ENCODE measurements at regions not wholly inside any gene's neighbourhood (a gene's known extent, or its start where the extent isn't known, plus 50 kb on each side); places are given as distances from the start of the nearest gene placed in this dataset.
"Not testable (repeated sequence)": the region's sequence is repeated elsewhere in the genome, so short reads cannot be mapped to it uniquely, and the experiment has no call there.

DNA sequence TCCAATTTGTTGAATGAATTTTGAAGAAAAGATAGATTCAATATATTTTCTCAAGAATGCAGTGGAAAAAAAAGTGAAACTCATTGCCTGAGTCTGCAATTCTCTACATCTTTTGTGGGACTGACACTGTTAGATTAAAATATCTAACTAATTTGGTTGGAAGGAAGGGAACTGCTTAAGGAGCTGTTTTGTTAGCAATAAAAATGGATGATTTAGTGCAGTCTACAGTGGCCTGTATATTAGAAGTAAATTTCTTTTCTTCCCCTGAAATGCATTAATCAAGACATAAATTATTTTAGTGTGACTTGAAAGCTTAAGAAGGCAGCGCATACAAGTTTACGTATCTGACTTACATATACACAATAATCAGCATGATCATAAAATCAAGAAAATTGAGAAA is 1332.6 kb downstream of the EPHA7 start:
- Mint-ChIP-seq H3K36me3 (ENCODE audit: unreplicated experiment) (no peaks in the 10 kb centered on the region), H3K27ac (ENCODE audit: unreplicated experiment) (no peak overlapping the region), H3K27me3 (ENCODE audit: unreplicated experiment) (peaks cover 3% of the 10 kb centered on the region), H3K4me3 (ENCODE audit: unreplicated experiment) (no peak overlapping the region), H3K4me1 (ENCODE audit: low read depth, unreplicated experiment) (no peaks in the 10 kb centered on the region), H3K9me3 (ENCODE audit: unreplicated experiment) (peaks cover 2% of the 10 kb centered on the region)
- no peak for DNase-seq
- TF ChIP-seq, protein P1, sequence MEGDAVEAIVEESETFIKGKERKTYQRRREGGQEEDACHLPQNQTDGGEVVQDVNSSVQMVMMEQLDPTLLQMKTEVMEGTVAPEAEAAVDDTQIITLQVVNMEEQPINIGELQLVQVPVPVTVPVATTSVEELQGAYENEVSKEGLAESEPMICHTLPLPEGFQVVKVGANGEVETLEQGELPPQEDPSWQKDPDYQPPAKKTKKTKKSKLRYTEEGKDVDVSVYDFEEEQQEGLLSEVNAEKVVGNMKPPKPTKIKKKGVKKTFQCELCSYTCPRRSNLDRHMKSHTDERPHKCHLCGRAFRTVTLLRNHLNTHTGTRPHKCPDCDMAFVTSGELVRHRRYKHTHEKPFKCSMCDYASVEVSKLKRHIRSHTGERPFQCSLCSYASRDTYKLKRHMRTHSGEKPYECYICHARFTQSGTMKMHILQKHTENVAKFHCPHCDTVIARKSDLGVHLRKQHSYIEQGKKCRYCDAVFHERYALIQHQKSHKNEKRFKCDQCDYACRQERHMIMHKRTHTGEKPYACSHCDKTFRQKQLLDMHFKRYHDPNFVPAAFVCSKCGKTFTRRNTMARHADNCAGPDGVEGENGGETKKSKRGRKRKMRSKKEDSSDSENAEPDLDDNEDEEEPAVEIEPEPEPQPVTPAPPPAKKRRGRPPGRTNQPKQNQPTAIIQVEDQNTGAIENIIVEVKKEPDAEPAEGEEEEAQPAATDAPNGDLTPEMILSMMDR (IDR thresholded peaks at IDR 0.05; ENCODE audit: partially characterized antibody, unreplicated experiment): no peak

DNA sequence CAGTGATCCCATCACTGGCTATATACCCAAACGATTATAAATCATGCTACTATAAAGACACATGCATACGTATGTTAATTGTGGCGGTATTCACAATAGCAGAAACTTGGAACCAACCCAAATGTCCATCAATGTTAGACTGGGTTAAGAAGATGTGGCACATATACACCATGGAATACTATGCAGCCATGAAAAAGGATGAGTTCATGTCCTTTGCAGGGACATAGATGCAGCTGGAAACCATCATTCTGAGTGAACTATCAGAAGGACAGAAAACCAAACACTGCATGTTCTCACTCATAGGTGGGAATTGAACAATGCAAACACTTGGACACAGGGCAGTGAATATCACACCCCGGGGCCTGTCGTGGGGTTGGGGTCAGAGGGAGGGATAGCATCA is 1335.4 kb downstream of the EPHA7 start:
- not testable (repeated sequence) for H3K27me3 Mint-ChIP-seq (ENCODE audit: unreplicated experiment); H3K4me3 Mint-ChIP-seq (ENCODE audit: unreplicated experiment); DNase-seq; H3K9me3 Mint-ChIP-seq (ENCODE audit: unreplicated experiment); H3K4me1 Mint-ChIP-seq (ENCODE audit: low read depth, unreplicated experiment); H3K27ac Mint-ChIP-seq (ENCODE audit: unreplicated experiment); H3K36me3 Mint-ChIP-seq (ENCODE audit: unreplicated experiment)

DNA sequence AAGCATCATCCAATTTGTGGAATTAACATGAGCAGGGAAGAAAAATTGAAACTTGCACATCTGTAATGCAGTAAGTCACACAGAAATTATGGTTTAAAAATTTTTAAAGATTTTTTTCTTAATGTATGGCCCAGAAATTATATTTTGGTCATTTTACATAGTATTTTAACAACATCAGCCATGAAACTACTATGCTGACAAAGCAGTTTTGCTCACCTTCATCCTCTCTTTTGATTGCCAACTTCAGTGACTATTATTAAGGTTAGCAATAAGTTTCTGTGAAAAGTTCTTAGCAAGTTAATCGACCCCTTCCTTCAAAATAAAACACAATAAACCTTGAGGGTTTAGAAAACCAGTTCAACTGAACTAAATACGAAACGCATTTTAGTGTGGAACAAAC is 1347.0 kb downstream of the EPHA7 start:
- Mint-ChIP-seq H3K4me3 (ENCODE audit: unreplicated experiment) (no peak overlapping the region), H3K27me3 (ENCODE audit: unreplicated experiment) (no peaks in the 10 kb centered on the region), H3K27ac (ENCODE audit: unreplicated experiment) (no peak overlapping the region)

DNA sequence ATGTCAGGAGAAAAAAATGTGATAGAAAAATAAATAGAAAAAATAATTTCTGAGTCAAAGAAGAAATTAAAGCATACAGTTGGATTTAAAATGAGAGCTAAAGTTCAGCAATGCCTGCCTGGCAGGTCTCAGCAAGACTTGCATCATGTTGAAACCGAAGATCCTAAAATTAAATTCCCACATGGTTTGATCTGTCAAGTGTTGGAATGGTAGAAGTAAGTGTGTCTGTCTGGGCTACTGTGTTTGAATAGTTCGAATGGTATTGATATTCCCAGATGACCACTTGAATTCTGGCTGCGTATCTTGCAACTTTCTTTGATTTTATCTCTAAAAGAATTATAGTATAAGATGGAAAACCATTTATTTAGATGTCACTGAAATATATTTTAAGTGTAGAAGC is 1349.6 kb downstream of the EPHA7 start:
- Mint-ChIP-seq H3K36me3 (ENCODE audit: unreplicated experiment) (no peaks in the 10 kb centered on the region), H3K27me3 (ENCODE audit: unreplicated experiment) (no peaks in the 10 kb centered on the region), H3K4me1 (ENCODE audit: low read depth, unreplicated experiment) (no peaks in the 10 kb centered on the region), H3K9me3 (ENCODE audit: unreplicated experiment) (no peaks in the 10 kb centered on the region), H3K27ac (ENCODE audit: unreplicated experiment) (no peak overlapping the region), H3K4me3 (ENCODE audit: unreplicated experiment) (no peak overlapping the region)
- no peak for DNase-seq
- TF ChIP-seq, protein P1 (IDR thresholded peaks at IDR 0.05; ENCODE audit: partially characterized antibody, unreplicated experiment): no peak

More for the DNA sequence above, 1347.0 kb downstream of the EPHA7 start:
- TF ChIP-seq, protein P1 (IDR thresholded peaks at IDR 0.05; ENCODE audit: partially characterized antibody, unreplicated experiment): no peak
- Mint-ChIP-seq H3K9me3 (ENCODE audit: unreplicated experiment) (no peaks in the 10 kb centered on the region), H3K4me1 (ENCODE audit: low read depth, unreplicated experiment) (no peaks in the 10 kb centered on the region), H3K36me3 (ENCODE audit: unreplicated experiment) (no peaks in the 10 kb centered on the region)
- no peak for DNase-seq

DNA sequence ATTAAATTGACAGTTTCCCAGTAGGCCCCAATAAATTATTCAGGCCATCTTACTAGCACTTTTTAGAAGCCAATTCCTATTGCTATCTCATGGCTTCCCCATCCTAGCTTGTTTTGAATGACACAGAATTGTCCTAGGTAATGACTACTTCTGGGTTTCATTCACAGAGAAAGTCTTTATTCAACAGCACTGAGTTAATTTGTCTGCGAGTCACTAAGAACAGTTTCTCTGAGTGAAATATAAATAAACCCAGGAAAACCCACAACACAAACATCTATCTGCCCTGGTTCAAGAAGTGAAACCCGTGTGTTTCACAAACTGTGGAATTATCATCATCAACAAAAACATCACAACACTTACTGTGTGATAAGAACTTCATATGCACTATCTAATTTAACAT is 1366.8 kb downstream of the EPHA7 start:
- TF ChIP-seq, protein P1 (IDR thresholded peaks at IDR 0.05; ENCODE audit: partially characterized antibody, unreplicated experiment): no peak
- no peaks in the 10 kb centered on the region for H3K27me3 Mint-ChIP-seq (ENCODE audit: unreplicated experiment)
- no peaks in the 10 kb centered on the region for H3K4me1 Mint-ChIP-seq (ENCODE audit: low read depth, unreplicated experiment)
- no peak for DNase-seq
- no peaks in the 10 kb centered on the region for H3K36me3 Mint-ChIP-seq (ENCODE audit: unreplicated experiment)
- H3K27ac Mint-ChIP-seq (ENCODE audit: unreplicated experiment): no peak overlapping the region
- H3K4me3 Mint-ChIP-seq (ENCODE audit: unreplicated experiment): no peak overlapping the region
- no peaks in the 10 kb centered on the region for H3K9me3 Mint-ChIP-seq (ENCODE audit: unreplicated experiment)

DNA sequence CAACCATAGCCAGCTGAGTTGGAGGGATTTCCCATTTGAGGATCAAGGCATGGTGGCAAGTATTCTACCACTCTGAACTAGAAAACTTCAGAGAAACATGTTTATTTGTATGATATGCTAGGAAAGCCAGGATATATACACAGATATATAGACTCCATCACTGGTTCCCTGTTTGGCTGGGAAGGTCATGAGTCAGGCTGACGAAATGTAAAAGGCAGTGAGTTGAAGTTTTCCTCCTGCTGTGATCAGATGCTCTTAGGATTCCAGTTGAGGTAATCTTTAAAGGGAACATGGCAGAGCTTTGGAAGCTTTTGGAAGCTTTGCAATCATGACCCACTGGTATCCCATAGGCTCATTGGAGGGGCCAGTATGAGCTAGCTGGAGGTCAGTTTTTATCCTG is 1369.1 kb downstream of the EPHA7 start:
- no peak overlapping the region for H3K27ac Mint-ChIP-seq (ENCODE audit: unreplicated experiment)

More for the DNA sequence above, 1369.1 kb downstream of the EPHA7 start:
- H3K36me3 Mint-ChIP-seq (ENCODE audit: unreplicated experiment): no peaks in the 10 kb centered on the region
- H3K4me1 Mint-ChIP-seq (ENCODE audit: low read depth, unreplicated experiment): no peaks in the 10 kb centered on the region
- no peak overlapping the region for H3K4me3 Mint-ChIP-seq (ENCODE audit: unreplicated experiment)
- TF ChIP-seq, protein P1 (IDR thresholded peaks at IDR 0.05; ENCODE audit: partially characterized antibody, unreplicated experiment): no peak
- H3K9me3 Mint-ChIP-seq (ENCODE audit: unreplicated experiment): no peaks in the 10 kb centered on the region
- DNase-seq: no peak
- no peaks in the 10 kb centered on the region for H3K27me3 Mint-ChIP-seq (ENCODE audit: unreplicated experiment)

Measured in glutamatergic neuron (in vitro differentiated cells).